Activated T-helper 1 cell treated with anti-CD3 and anti-CD28 coated beads, Interleukin-12 subunit alpha, Interleukin-12 subunit beta, Interleukin-2, Interleukin-4 antibody, amounts not matched to agents 30 ng/mL and 10 ng/mL and 1 ng/mL, durations not matched to agents 14 hours and 24 hours and 36 hours (primary cell): ENCODE measurements at regions not wholly inside any gene's neighbourhood (a gene's known extent, or its start where the extent isn't known, plus 50 kb on each side); places are given as distances from the start of the nearest gene placed in this dataset.

ENCODE experiments used
- DNase-seq: peaks from one replicate; pipeline ENCODE4 v3.0.0; 2021; ENCODE audit warnings: low spot score
- H3K27ac Mint-ChIP-seq: one replicate; pipeline ENCODE4 v1.8.0; 2021; ENCODE audit warnings: mild to moderate bottlenecking, mixed read lengths
- H3K27me3 Mint-ChIP-seq: one replicate; pipeline ENCODE4 v1.8.0; 2022; ENCODE audit warnings: mild to moderate bottlenecking, moderate library complexity, mixed read lengths; ENCODE audit not compliant: insufficient read depth
- H3K36me3 Mint-ChIP-seq: one replicate; pipeline ENCODE4 v1.8.0; 2021; ENCODE audit warnings: low read depth, mixed read lengths
- H3K4me1 Mint-ChIP-seq: one replicate; pipeline ENCODE4 v1.8.0; 2021; ENCODE audit warnings: low read depth, mixed read lengths
- H3K4me3 Mint-ChIP-seq: one replicate; pipeline ENCODE4 v1.8.0; 2021; ENCODE audit warnings: mild to moderate bottlenecking, moderate library complexity, mixed read lengths
- H3K9me3 Mint-ChIP-seq: one replicate; pipeline ENCODE4 v1.8.0; 2021; ENCODE audit warnings: mixed read lengths
- intact Hi-C: fragments of 100-400 bp; cut with micrococcal nuclease; formaldehyde crosslinking; loops from one replicate; pipeline ENCODE4 v1.15.1; 2024

- no peak for DNase-seq
- Mint-ChIP-seq H3K27me3 (peaks cover 4% of the 10 kb centered on the region), H3K36me3 (no peaks in the 10 kb centered on the region), H3K27ac (no peak overlapping the region), H3K9me3 (no peaks in the 10 kb centered on the region), H3K4me3 (no peak overlapping the region), H3K4me1 (no peaks in the 10 kb centered on the region)
- intact Hi-C loops, result no loop called here
Observed at GRCh38 chr6:4615891-4616290, 160.3 kb upstream of the CDYL start.

- no peaks in the 10 kb centered on the region for H3K4me1 Mint-ChIP-seq
- H3K27ac Mint-ChIP-seq, result no peak overlapping the region
- no peak overlapping the region for H3K4me3 Mint-ChIP-seq
- no peaks in the 10 kb centered on the region for H3K9me3 Mint-ChIP-seq
- no peak for DNase-seq
- peaks cover 4% of the 10 kb centered on the region for H3K27me3 Mint-ChIP-seq
- intact Hi-C loops, result no loop called here
- H3K36me3 Mint-ChIP-seq, result no peaks in the 10 kb centered on the region
Observed at GRCh38 chr6:4615231-4615630, 161.0 kb upstream of the CDYL start.

GRCh38 chr6:4614637-4615036 is 161.6 kb upstream of the CDYL start:
- no peak overlapping the region for H3K27ac Mint-ChIP-seq
- no peak overlapping the region for H3K4me3 Mint-ChIP-seq
- intact Hi-C loops, result no loop called here
- no peak for DNase-seq
- H3K36me3 Mint-ChIP-seq, result no peaks in the 10 kb centered on the region
- no peaks in the 10 kb centered on the region for H3K4me1 Mint-ChIP-seq
- no peaks in the 10 kb centered on the region for H3K9me3 Mint-ChIP-seq
- peaks cover 4% of the 10 kb centered on the region for H3K27me3 Mint-ChIP-seq

- intact Hi-C loops, result no loop called here
- no peak for DNase-seq
- peaks cover 4% of the 10 kb centered on the region for H3K27me3 Mint-ChIP-seq
- no peak overlapping the region for H3K27ac Mint-ChIP-seq
- H3K4me3 Mint-ChIP-seq, result no peak overlapping the region
- H3K4me1 Mint-ChIP-seq, result no peaks in the 10 kb centered on the region
- H3K9me3 Mint-ChIP-seq, result no peaks in the 10 kb centered on the region
- no peaks in the 10 kb centered on the region for H3K36me3 Mint-ChIP-seq
Observed at GRCh38 chr6:4613795-4614194, 162.4 kb upstream of the CDYL start.

GRCh38 chr6:4613381-4613780 is 162.8 kb upstream of the CDYL start:
- Mint-ChIP-seq H3K4me3 (no peak overlapping the region), H3K27me3 (peaks cover 4% of the 10 kb centered on the region), H3K9me3 (no peaks in the 10 kb centered on the region), H3K27ac (no peak overlapping the region), H3K4me1 (no peaks in the 10 kb centered on the region), H3K36me3 (no peaks in the 10 kb centered on the region)
- intact Hi-C loops, result no loop called here
- no peak for DNase-seq

GRCh38 chr6:4612636-4613171 is 163.5 kb upstream of the CDYL start:
- no peak for DNase-seq
- H3K36me3 Mint-ChIP-seq, result no peaks in the 10 kb centered on the region
- H3K4me3 Mint-ChIP-seq, result no peak overlapping the region
- intact Hi-C loops, result no loop called here
- peaks cover 4% of the 10 kb centered on the region for H3K27me3 Mint-ChIP-seq
- H3K27ac Mint-ChIP-seq, result no peak overlapping the region
- no peaks in the 10 kb centered on the region for H3K4me1 Mint-ChIP-seq
- no peaks in the 10 kb centered on the region for H3K9me3 Mint-ChIP-seq

GRCh38 chr6:4611429-4612129 is 164.6 kb upstream of the CDYL start:
- intact Hi-C loops, result no loop called here
- Mint-ChIP-seq H3K27ac (no peak overlapping the region), H3K9me3 (no peaks in the 10 kb centered on the region), H3K27me3 (peaks cover 3% of the 10 kb centered on the region), H3K4me1 (peaks cover 4% of the 10 kb centered on the region), H3K36me3 (no peaks in the 10 kb centered on the region), H3K4me3 (no peak overlapping the region)
- DNase-seq, result no peak

- H3K9me3 Mint-ChIP-seq, result no peaks in the 10 kb centered on the region
- no peak overlapping the region for H3K27ac Mint-ChIP-seq
- H3K4me3 Mint-ChIP-seq, result no peak overlapping the region
- DNase-seq, result no peak
- no peaks in the 10 kb centered on the region for H3K27me3 Mint-ChIP-seq
- intact Hi-C loops, result no loop called here
- H3K36me3 Mint-ChIP-seq, result no peaks in the 10 kb centered on the region
- H3K4me1 Mint-ChIP-seq, result peaks cover 4% of the 10 kb centered on the region
Observed at GRCh38 chr6:4610256-4610655, 165.9 kb upstream of the CDYL start.

GRCh38 chr6:4608361-4609115 is 167.7 kb upstream of the CDYL start:
- intact Hi-C loops, result no loop called here
- H3K4me1 Mint-ChIP-seq, result peaks cover 4% of the 10 kb centered on the region
- no peaks in the 10 kb centered on the region for H3K9me3 Mint-ChIP-seq
- H3K4me3 Mint-ChIP-seq, result no peak overlapping the region
- H3K36me3 Mint-ChIP-seq, result no peaks in the 10 kb centered on the region
- H3K27me3 Mint-ChIP-seq, result no peaks in the 10 kb centered on the region
- H3K27ac Mint-ChIP-seq, result no peak overlapping the region
- no peak for DNase-seq

- Mint-ChIP-seq H3K4me1 (peaks cover 4% of the 10 kb centered on the region), H3K27me3 (no peaks in the 10 kb centered on the region), H3K9me3 (no peaks in the 10 kb centered on the region), H3K4me3 (no peak overlapping the region), H3K36me3 (no peaks in the 10 kb centered on the region), H3K27ac (no peak overlapping the region)
- intact Hi-C loops, result no loop called here
- no peak for DNase-seq
Observed at GRCh38 chr6:4607793-4608192, 168.4 kb upstream of the CDYL start.

GRCh38 chr6:4606821-4607704 is 169.1 kb upstream of the CDYL start:
- H3K4me3 Mint-ChIP-seq, result no peak overlapping the region
- peaks cover 4% of the 10 kb centered on the region for H3K4me1 Mint-ChIP-seq
- H3K27ac Mint-ChIP-seq, result no peak overlapping the region
- no peaks in the 10 kb centered on the region for H3K36me3 Mint-ChIP-seq
- intact Hi-C loops, result no loop called here
- no peaks in the 10 kb centered on the region for H3K27me3 Mint-ChIP-seq
- no peaks in the 10 kb centered on the region for H3K9me3 Mint-ChIP-seq
- DNase-seq, result no peak

GRCh38 chr6:4606016-4606415 is 170.2 kb upstream of the CDYL start:
- Mint-ChIP-seq H3K4me1 (peaks cover 4% of the 10 kb centered on the region), H3K4me3 (no peak overlapping the region), H3K27ac (no peak overlapping the region), H3K9me3 (no peaks in the 10 kb centered on the region), H3K36me3 (no peaks in the 10 kb centered on the region), H3K27me3 (no peaks in the 10 kb centered on the region)
- no peak for DNase-seq
- intact Hi-C loops, result no loop called here
